ENCODE measurements at regions not wholly inside any gene's neighbourhood (a gene's known extent, or its start where the extent isn't known, plus 50 kb on each side); places are given as distances from the start of the nearest gene placed in this dataset.

DNA sequence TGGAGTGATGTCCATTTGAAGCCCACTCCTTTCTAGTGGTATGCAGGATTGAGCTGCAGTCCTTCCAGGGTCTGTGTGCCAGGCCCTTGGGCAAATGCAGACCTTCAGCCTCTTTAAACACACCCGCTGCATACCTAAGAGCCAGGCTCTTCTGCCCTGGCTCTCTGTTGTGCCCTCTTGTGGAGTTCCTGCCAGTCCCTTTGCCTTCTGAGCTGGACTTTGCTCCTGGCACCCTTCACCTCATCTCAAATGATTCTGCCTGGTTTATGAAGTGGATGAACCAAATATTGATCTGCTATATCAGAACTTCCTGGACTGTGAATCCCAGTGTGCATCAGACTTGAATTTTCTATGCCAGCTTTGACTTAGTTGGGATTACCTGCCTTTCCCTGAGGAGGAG is 158.8 kb downstream of the URB2 start:
- DNase-seq, result no peak
- no peak for TF ChIP-seq CTCF (IDR thresholded peaks at IDR 0.05; ENCODE audit: low read depth, low read length)
- no peak overlapping the region for H3K4me3 ChIP-seq (ENCODE audit: low read depth, low read length)
- H3K9me3 ChIP-seq (ENCODE audit: severe bottlenecking), result peaks cover 4% of the 10 kb centered on the region
- H3K27ac ChIP-seq, result no peak overlapping the region
- no peaks in the 10 kb centered on the region for H3K27me3 ChIP-seq (ENCODE audit: insufficient read depth, low read depth, severe bottlenecking)
- no peaks in the 10 kb centered on the region for H3K36me3 ChIP-seq

DNA sequence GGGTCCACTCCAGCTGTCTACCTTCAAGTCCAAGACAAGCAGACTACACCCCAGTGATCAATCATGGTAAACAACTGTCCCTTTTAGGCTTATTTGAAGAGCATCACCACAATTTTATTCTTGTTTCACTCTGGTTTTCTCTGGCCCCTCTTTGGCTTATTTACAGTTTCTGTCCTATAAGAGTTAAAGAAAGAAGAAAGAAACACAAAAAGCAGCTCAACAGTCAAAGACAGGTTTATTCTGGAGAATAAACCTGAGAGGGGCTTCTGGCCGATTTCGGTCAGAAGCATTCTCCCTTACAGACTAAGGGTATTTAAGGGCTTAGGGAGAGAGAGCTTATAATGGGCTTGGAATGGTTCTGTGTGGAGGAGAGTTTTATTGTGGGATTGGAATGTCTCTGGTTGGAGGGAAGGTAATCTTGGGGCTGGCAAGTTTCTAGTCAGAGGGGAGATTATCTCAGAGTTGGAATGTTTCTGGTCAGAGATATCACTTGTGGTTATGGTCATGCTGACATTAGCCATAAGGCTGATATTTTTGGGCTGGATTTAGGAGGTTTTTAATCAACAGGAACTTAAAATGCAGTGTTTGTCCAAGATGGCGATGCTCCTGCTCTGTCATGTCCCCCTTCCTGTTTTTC is 161.0 kb downstream of the URB2 start:
- Histone ChIP-seq H3K27me3 (ENCODE audit: insufficient read depth, low read depth, severe bottlenecking) (no peaks in the 10 kb centered on the region), H3K36me3 (no peaks in the 10 kb centered on the region), H3K4me3 (ENCODE audit: low read depth, low read length) (no peak overlapping the region), H3K9me3 (ENCODE audit: severe bottlenecking) (peaks cover 4% of the 10 kb centered on the region), H3K27ac (no peak overlapping the region)
- no peak for TF ChIP-seq CTCF (IDR thresholded peaks at IDR 0.05; ENCODE audit: low read depth, low read length)
- DNase-seq, result no peak

DNA sequence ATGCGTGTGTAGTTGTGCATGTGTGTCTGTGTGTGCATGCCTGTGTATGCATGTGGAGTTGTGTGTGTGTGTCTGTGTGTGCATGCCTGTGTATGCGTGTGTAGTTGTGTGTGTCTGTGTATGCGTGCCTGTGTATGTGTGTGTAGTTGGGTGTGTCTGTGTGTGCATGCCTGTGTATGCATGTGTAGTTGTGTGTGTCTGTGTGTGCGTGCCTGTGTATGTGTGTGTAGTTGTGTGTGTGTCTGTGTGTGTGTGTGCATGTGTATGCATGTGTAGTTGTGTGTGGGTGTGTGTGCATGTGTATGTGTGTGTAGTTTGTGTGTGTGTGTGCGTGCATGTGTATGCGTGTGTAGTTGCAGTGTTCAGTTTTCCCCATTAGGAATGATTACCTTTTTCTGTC is 162.0 kb downstream of the URB2 start:
- peaks cover 4% of the 10 kb centered on the region for H3K9me3 ChIP-seq (ENCODE audit: severe bottlenecking)
- no peak for TF ChIP-seq CTCF (IDR thresholded peaks at IDR 0.05; ENCODE audit: low read depth, low read length)
- H3K36me3 ChIP-seq, result no peaks in the 10 kb centered on the region
- H3K27me3 ChIP-seq (ENCODE audit: insufficient read depth, low read depth, severe bottlenecking), result no peaks in the 10 kb centered on the region
- no peak overlapping the region for H3K4me3 ChIP-seq (ENCODE audit: low read depth, low read length)
- no peak overlapping the region for H3K27ac ChIP-seq
- DNase-seq, result no peak

DNA sequence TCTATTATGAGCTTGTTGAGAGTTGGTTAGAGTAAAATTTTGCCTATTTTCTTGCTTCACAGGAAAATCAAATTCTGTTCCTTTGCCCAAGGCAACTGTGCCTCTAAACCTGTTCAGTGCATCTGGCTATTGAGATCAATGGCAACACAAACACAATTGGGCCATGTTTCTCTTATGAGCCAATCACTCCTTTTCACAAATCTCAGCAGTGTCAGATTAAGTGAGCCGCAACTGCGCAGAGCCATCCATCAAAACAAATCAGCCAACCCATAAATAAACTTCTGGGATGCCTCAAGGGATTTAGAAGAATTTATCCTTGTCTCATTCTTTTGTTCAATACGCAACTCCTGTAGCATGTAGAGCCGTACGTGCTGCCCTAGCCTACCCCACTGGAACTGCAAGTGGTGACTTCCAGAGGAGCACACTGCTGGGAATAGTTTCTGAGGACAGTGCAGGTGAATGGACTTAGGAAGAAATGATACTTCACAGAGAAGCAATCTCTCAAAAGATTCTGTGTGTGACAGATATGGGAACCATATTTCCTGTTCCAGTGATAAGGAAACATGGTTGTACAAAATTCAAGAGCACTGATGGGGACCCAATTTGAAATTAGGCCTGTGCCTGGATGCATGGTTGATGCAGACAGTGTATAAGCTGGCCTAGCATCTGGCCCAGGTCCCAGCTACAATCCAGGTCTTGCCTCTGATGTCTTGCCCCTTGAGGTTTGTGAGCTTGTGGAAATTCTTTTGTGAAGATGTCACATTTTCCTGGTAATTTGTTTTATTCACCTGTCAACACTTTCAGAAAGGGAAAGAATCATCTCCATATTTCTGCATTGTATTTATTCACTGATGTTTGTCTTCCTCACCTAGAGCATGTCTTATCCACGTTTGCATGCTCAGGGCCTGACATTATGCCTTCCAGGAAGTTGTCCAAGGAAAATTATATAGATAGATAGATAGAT is 166.2 kb downstream of the URB2 start:
- no peaks in the 10 kb centered on the region for H3K36me3 ChIP-seq
- H3K9me3 ChIP-seq (ENCODE audit: severe bottlenecking), result no peaks in the 10 kb centered on the region
- H3K27me3 ChIP-seq (ENCODE audit: insufficient read depth, low read depth, severe bottlenecking), result no peaks in the 10 kb centered on the region
- DNase-seq, result peak; percentile 7
- no peak overlapping the region for H3K27ac ChIP-seq
- no peak overlapping the region for H3K4me3 ChIP-seq (ENCODE audit: low read depth, low read length)
- TF ChIP-seq CTCF (IDR thresholded peaks at IDR 0.05; ENCODE audit: low read depth, low read length), result no peak

- DNase-seq, result no peak
- Histone ChIP-seq H3K4me3 (ENCODE audit: low read depth, low read length) (no peak overlapping the region), H3K27me3 (ENCODE audit: insufficient read depth, low read depth, severe bottlenecking) (no peaks in the 10 kb centered on the region), H3K9me3 (ENCODE audit: severe bottlenecking) (no peaks in the 10 kb centered on the region), H3K36me3 (no peaks in the 10 kb centered on the region), H3K27ac (no peak overlapping the region)
- no peak for TF ChIP-seq CTCF (IDR thresholded peaks at IDR 0.05; ENCODE audit: low read depth, low read length)
Observed at GRCh38 chr1:229793488-229793887, 167.4 kb downstream of the URB2 start.

Measured in WERI-Rb-1 (cell line).